WTC11 (cell line): ENCODE measurements at regions not wholly inside any gene's neighbourhood (a gene's known extent, or its start where the extent isn't known, plus 50 kb on each side); places are given as distances from the start of the nearest gene placed in this dataset.

Source experiments
- CTCF ChIP-seq: fragments of 200-600 bp; IDR thresholded peaks from 2 replicates; pipeline ENCODE4 v1.8.0; 2022; ENCODE audit warnings: antibody characterized with exemption
- ZNF423 ChIP-seq: fragments of 250-450 bp; sonication (Bioruptor Pico); IDR thresholded peaks from 2 replicates; pipeline ENCODE4 v2.1.2; 2022; ENCODE audit warnings: mild to moderate bottlenecking, moderate library complexity

- TF ChIP-seq ZNF423 (CRISPR knock-in tag), result no peak
- TF ChIP-seq CTCF, result no peak
Observed at GRCh38 chr3:44023961-44024593, 217.6 kb upstream of the TOPAZ1 start.
